Heart right ventricle (tissue), 16 donors: ENCODE measurements at regions not wholly inside any gene's neighbourhood (a gene's known extent, or its start where the extent isn't known, plus 50 kb on each side); places are given as distances from the start of the nearest gene placed in this dataset.
"Not testable (repeated sequence)": the region's sequence is repeated elsewhere in the genome, so short reads cannot be mapped to it uniquely, and the experiment has no call there.

Experiments
- ATAC-seq, 8 donors: fragments of 200-7000 bp; cut with Tn5 transposase; one replicate each; pipeline ENCODE4 v1.9.1; 2020; ENCODE audit warnings: mild to moderate bottlenecking in 8 of 8, moderate library complexity in 8 of 8, moderate number of reproducible peaks in 1 of 8
- DNase-seq, 2 donors: peaks; one replicate each; pipeline ENCODE4 v3.0.0-alpha.2; 2020
- H3K27ac ChIP-seq, 10 donors: fragments of 200-600 bp; sonication (generic) in 2 of 10; one replicate each; pipeline versions ENCODE4 v1.5.0 to v1.8.0; 2020 to 2022; ENCODE audit warnings: mild to moderate bottlenecking in 3 of 10
- H3K27me3 ChIP-seq, 7 donors: fragments of 200-600 bp; one replicate each; pipeline ENCODE4 v1.8.0; 2021 to 2022; ENCODE audit warnings: mild to moderate bottlenecking in 2 of 7
- H3K36me3 ChIP-seq, 9 donors: fragments of 200-600 bp; sonication (generic) in 1 of 9; one replicate each; pipeline versions ENCODE4 v1.5.0 to v1.8.0; 2020 to 2022; ENCODE audit warnings: mild to moderate bottlenecking in 2 of 9
- H3K4me1 ChIP-seq, 9 donors: fragments of 200-600 bp; sonication (generic) in 1 of 9; one replicate each; pipeline versions ENCODE4 v1.5.0 to v1.8.0; 2020 to 2022; ENCODE audit warnings: mild to moderate bottlenecking in 4 of 9
- H3K4me3 ChIP-seq, 10 donors: fragments of 200-600 bp; sonication (generic) in 2 of 10; one replicate each; pipeline versions ENCODE4 v1.5.0 to v1.8.0; 2020 to 2022; ENCODE audit warnings: mild to moderate bottlenecking in 7 of 10, moderate library complexity in 2 of 10
- H3K9me3 ChIP-seq, 11 donors: fragments of 200-600 bp in 10 of 11; sonication (generic) in 2 of 11; one replicate each; pipeline versions ENCODE4 v1.5.0 to v1.8.0; 2013 to 2022; ENCODE audit warnings: mild to moderate bottlenecking in 2 of 11, control low read depth in 1 of 11, moderate library complexity in 1 of 11
- CTCF ChIP-seq, 9 donors: fragments of 200-600 bp; sonication (generic) in 2 of 9; IDR thresholded peaks; one replicate each; pipeline versions ENCODE4 v1.5.0 to v1.8.0; 2021 to 2022; ENCODE audit warnings: antibody characterized with exemption in 9 of 9, mild to moderate bottlenecking in 5 of 9, moderate library complexity in 1 of 9
- WGBS, 2 donors: extraction: QIAGEN DNeasy Blood & Tissue Kit; methylation state at CpG; one replicate each; pipeline ENCODE4 v1.1.7; 2013; ENCODE audit warnings: inconsistent platforms in 1 of 2; 5-methylcytosine and 5-hydroxymethylcytosine counted together
- intact Hi-C, 10 donors: fragments of 100-400 bp; cut with DNase I; formaldehyde crosslinking; loops; one replicate each; pipeline versions ENCODE4 v1.11.1 to v1.14.2; 2022
- donor health status: Arrhythmogenic right ventricular cardiomyopathy.
- donor health status: ischemic (EF 13 %, LVEDD 7.1; RV severe dilation, severe dysfunction).
- donor health status: healthy with polysubstance abuse.
- donor health status: DM: no; HTN: yes; CAD: no.
- donor health status: DM: no; HTN: no; CAD: no.
- donor health status: ischemic (EF 25% LVEDD 6.9; RV normal size, moderate dysfunction).
- donor health status: ischemic (EF 25% LVEDD 5.7; RV mildly dilated, moderate dysfunction).
- donor health status: healthy.
- donor health status: DM: yes; HTN: yes; CAD: no.
- donor health status: Ischemic cardiomyopathy.
- donor health status: ischemic (EF 35%, LVEDD 5.7; RV mildly dilated, moderate dysfunction).
- donor health status: nonischemic (EF 11% LVEDD 7.7; RV severe dilation, severe dysfunction).
- donor health status: DM: yes; HTN: yes; CAD: no.
- donor health status: PGD.
- donor health status: ischemic (EF 29% LVEDD 5.4; RV normal size, mild dysfunction).
- donor health status: nonischemic (EF 23%, LVEDD 6.1; RV moderate dilation, normal function).

GRCh38 chr9:106107716-106108115, 413.4 kb downstream of the TMEM38B start:
- no peak for DNase-seq
- intact Hi-C loops: no loop called here
- WGBS, 2 donors: 69 to 72% methylated on average over 2 of the region's 2 CpGs
- ATAC-seq: no peak
- H3K27ac ChIP-seq: no peak overlapping the region
- H3K4me3 ChIP-seq: no peak overlapping the region
- H3K36me3 ChIP-seq: no peaks in the 10 kb centered on the region
- no peak for TF ChIP-seq CTCF (IDR thresholded peaks at IDR 0.05)
- peaks cover 0 to 4% (median 0%) of the 10 kb centered on the region in 11 donors for H3K9me3 ChIP-seq
- no peaks in the 10 kb centered on the region for H3K27me3 ChIP-seq
- H3K4me1 ChIP-seq: no peaks in the 10 kb centered on the region

GRCh38 chr9:106109706-106110105, 415.4 kb downstream of the TMEM38B start:
- H3K9me3 ChIP-seq, H3K27me3 ChIP-seq, H3K27ac ChIP-seq, DNase-seq, H3K4me1 ChIP-seq, ATAC-seq, H3K4me3 ChIP-seq, intact Hi-C loops, H3K36me3 ChIP-seq: not testable (repeated sequence)
- 82 to 88% methylated on average over 3 of the region's 3 CpGs for WGBS, 2 donors

- intact Hi-C loops: no loop called here
- ATAC-seq (no peak), DNase-seq (no peak)
- no peaks in the 10 kb centered on the region for H3K4me1 ChIP-seq
- no peak overlapping the region for H3K27ac ChIP-seq
- peaks cover 0 to 4% (median 0%) of the 10 kb centered on the region in 11 donors for H3K9me3 ChIP-seq
- 97% methylated on average over 2 of the region's 2 CpGs for WGBS, 2 donors
- H3K4me3 ChIP-seq: no peak overlapping the region
- H3K36me3 ChIP-seq: no peaks in the 10 kb centered on the region
- no peaks in the 10 kb centered on the region for H3K27me3 ChIP-seq
- no peak for TF ChIP-seq CTCF (IDR thresholded peaks at IDR 0.05)
Measured at GRCh38 chr9:106110483-106110882, 416.1 kb downstream of the TMEM38B start.

- intact Hi-C loops: no loop called here
- no peak for TF ChIP-seq CTCF (IDR thresholded peaks at IDR 0.05)
- no peak for ATAC-seq
Measured at GRCh38 chr9:106111039-106111730, 416.8 kb downstream of the TMEM38B start.

GRCh38 chr9:106112935-106113334, 418.6 kb downstream of the TMEM38B start:
- Histone ChIP-seq H3K27ac (no peak overlapping the region), H3K27me3 (no peaks in the 10 kb centered on the region), H3K9me3 (peaks cover 0 to 4% (median 0%) of the 10 kb centered on the region in 11 donors), H3K4me1 (no peaks in the 10 kb centered on the region), H3K36me3 (no peaks in the 10 kb centered on the region), H3K4me3 (no peak overlapping the region)
- TF ChIP-seq CTCF (IDR thresholded peaks at IDR 0.05): no peak
- no peak for DNase-seq
- 74 to 83% methylated on average over 5 of the region's 5 CpGs for WGBS, 2 donors
- no peak for ATAC-seq
- intact Hi-C loops: no loop called here

More at GRCh38 chr9:106111039-106111730, 416.8 kb downstream of the TMEM38B start:
- Histone ChIP-seq H3K27ac (no peak overlapping the region), H3K27me3 (no peaks in the 10 kb centered on the region), H3K36me3 (no peaks in the 10 kb centered on the region), H3K9me3 (peaks cover 0 to 4% (median 0%) of the 10 kb centered on the region in 11 donors), H3K4me1 (no peaks in the 10 kb centered on the region), H3K4me3 (no peak overlapping the region)
- 52 to 55% methylated on average over 6 of the region's 6 CpGs for WGBS, 2 donors
- no peak for DNase-seq
